HUES64 (cell line): ENCODE measurements at regions not wholly inside any gene's neighbourhood (a gene's known extent, or its start where the extent isn't known, plus 50 kb on each side); places are given as distances from the start of the nearest gene placed in this dataset.

Source experiments
- H3K27ac ChIP-seq: 2 replicates; pipeline ENCODE4 v1.7.0; 2013; ENCODE audit warnings: low read depth, low read length, inconsistent platforms
- H3K27me3 ChIP-seq: 2 replicates; pipeline ENCODE4 v1.6.1; 2013; ENCODE audit warnings: mild to moderate bottlenecking, low read length; ENCODE audit not compliant: insufficient read depth
- H3K36me3 ChIP-seq: 2 replicates; pipeline ENCODE4 v1.6.1; 2013; ENCODE audit warnings: mild to moderate bottlenecking, low read length; ENCODE audit not compliant: insufficient read depth
- H3K4me1 ChIP-seq: 2 replicates; pipeline ENCODE4 v1.6.1; 2013; ENCODE audit warnings: mild to moderate bottlenecking, low read length, moderate library complexity; ENCODE audit not compliant: insufficient read depth
- H3K4me3 ChIP-seq: 2 replicates; pipeline ENCODE4 v1.5.1; 2013; ENCODE audit warnings: mild to moderate bottlenecking, low read length, moderate library complexity
- H3K9ac ChIP-seq: 2 replicates; pipeline ENCODE4 v1.6.1; 2013; ENCODE audit warnings: mild to moderate bottlenecking, low read depth, low read length
- H3K9me3 ChIP-seq: 2 replicates; pipeline ENCODE4 v1.6.1; 2013; ENCODE audit warnings: low read depth, low read length; ENCODE audit not compliant: insufficient read depth
- WGBS: fragments of 150-250, 120-280 bp; methylation state at CpG from one replicate; pipeline ENCODE4 v1.1.7; 2013; ENCODE audit warnings: missing lambda C conversion rate; 5-methylcytosine and 5-hydroxymethylcytosine counted together

GRCh38 chr10:108904163-108904838 is 1019.0 kb downstream of the XPNPEP1 start:
- Histone ChIP-seq H3K4me3 (no peak overlapping the region), H3K36me3 (no peaks in the 10 kb centered on the region), H3K4me1 (no peaks in the 10 kb centered on the region), H3K9ac (no peak overlapping the region), H3K27ac (no peak overlapping the region), H3K9me3 (peaks cover 50% of the 10 kb centered on the region), H3K27me3 (no peaks in the 10 kb centered on the region)
- 76% methylated on average over 5 of the region's 5 CpGs for WGBS

- Histone ChIP-seq H3K27ac (no peak overlapping the region), H3K4me1 (no peaks in the 10 kb centered on the region), H3K36me3 (no peaks in the 10 kb centered on the region), H3K4me3 (no peak overlapping the region), H3K27me3 (no peaks in the 10 kb centered on the region), H3K9me3 (peaks cover 54% of the 10 kb centered on the region), H3K9ac (no peak overlapping the region)
- WGBS, result 54% methylated on average over 5 of the region's 6 CpGs
Observed at GRCh38 chr10:108902619-108903285, 1020.6 kb downstream of the XPNPEP1 start.

DNA sequence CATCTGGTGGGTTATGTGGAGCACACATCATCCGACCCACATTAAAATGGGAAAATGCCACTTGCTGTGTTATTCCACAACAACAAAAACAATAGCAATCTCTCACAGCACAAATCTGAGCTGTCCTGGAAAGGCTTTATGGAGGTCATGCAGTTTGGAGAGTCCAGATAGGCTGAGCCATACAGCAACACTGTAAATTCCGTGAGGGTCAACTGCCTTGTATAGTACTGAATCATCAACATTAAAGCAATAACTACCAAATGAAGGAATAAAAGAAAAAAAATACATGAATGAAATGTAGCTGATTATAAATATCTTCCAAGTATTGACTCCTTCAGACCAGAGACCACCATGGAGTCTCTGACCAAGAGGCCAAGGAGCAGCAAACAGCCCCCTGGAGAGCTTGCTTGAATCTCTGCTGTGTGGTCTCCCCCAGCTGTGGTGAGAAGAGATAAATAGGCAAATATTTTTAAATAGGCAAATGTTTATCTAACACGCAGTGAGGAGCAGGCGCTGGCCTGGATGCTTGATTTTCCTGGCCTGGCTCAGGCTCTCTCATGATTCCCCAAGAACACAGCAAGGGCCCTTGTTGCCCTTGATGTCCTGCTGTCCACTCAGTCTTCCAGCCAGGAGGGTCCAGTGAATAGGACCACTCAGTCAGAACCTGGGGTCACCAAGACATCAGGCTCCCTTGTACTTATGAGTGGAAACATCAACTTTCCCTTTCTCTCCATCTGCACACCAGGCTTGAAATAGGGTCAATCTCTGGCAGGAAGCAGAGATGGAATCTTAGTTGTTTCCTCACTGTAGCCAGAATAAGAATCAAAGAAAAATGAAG is 1021.3 kb downstream of the XPNPEP1 start:
- no peak overlapping the region for H3K4me3 ChIP-seq
- 90% methylated on average over 4 of the region's 4 CpGs for WGBS
- H3K27me3 ChIP-seq, result no peaks in the 10 kb centered on the region
- no peaks in the 10 kb centered on the region for H3K36me3 ChIP-seq
- no peaks in the 10 kb centered on the region for H3K4me1 ChIP-seq
- no peak overlapping the region for H3K27ac ChIP-seq
- no peak overlapping the region for H3K9ac ChIP-seq
- H3K9me3 ChIP-seq, result peaks cover 47% of the 10 kb centered on the region

DNA sequence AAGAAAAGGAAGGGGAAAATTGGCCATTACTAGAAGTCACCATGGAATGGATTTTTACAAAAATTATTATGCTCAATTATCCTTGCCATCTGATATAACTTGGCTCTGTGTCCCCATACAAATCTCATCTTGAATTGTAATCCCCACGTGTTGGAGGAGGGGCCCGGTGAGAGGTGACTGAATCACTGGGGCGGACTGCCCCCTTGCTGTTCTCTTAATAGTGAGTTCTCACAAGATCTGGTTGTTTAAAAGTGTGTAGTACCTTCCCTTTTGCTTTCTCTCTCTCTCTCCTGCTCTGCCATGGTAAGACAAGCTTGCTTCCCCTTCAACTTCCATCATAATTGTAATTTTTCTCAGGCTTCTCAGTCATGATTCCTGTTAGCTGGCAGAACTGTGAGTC is 1023.6 kb downstream of the XPNPEP1 start:
- Histone ChIP-seq H3K9ac (no peak overlapping the region), H3K4me3 (no peak overlapping the region), H3K27me3 (no peaks in the 10 kb centered on the region), H3K36me3 (no peaks in the 10 kb centered on the region), H3K4me1 (no peaks in the 10 kb centered on the region), H3K27ac (no peak overlapping the region), H3K9me3 (peaks cover 58% of the 10 kb centered on the region)
- 62% methylated on average over 3 of the region's 3 CpGs for WGBS

GRCh38 chr10:108894402-108895301 is 1028.7 kb downstream of the XPNPEP1 start:
- Histone ChIP-seq H3K4me1 (no peaks in the 10 kb centered on the region), H3K36me3 (no peaks in the 10 kb centered on the region), H3K27ac (no peak overlapping the region), H3K4me3 (no peak overlapping the region), H3K9ac (no peak overlapping the region), H3K27me3 (no peaks in the 10 kb centered on the region), H3K9me3 (peaks cover 71% of the 10 kb centered on the region)
- WGBS, result 82% methylated on average over 8 of the region's 8 CpGs

- Histone ChIP-seq H3K27ac (no peak overlapping the region), H3K4me3 (no peak overlapping the region), H3K9me3 (peaks cover 67% of the 10 kb centered on the region), H3K27me3 (no peaks in the 10 kb centered on the region), H3K9ac (no peak overlapping the region), H3K4me1 (no peaks in the 10 kb centered on the region), H3K36me3 (no peaks in the 10 kb centered on the region)
- 67% methylated on average over 5 of the region's 5 CpGs for WGBS
Observed at GRCh38 chr10:108877095-108877561, 1046.2 kb downstream of the XPNPEP1 start.

DNA sequence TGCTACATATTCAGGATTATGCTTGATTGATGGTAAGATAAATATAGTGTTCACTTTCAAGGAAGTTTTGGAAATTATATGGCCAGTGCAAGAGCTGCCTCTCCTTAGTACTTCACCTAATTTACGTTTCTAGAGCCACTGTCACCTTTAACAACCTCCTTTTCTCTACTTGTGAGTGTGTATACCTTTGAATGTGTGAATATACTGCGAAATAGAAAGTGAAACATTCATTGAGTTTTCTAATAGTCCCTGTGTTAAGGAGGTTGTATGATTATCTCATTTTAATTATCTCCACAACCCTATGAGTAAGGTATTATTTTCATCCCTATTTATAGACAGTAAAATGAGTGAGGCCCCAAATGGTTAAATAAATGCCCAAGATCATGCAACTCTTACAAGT is 1050.5 kb downstream of the XPNPEP1 start:
- Histone ChIP-seq H3K4me3 (no peak overlapping the region), H3K27me3 (no peaks in the 10 kb centered on the region), H3K4me1 (no peaks in the 10 kb centered on the region), H3K36me3 (no peaks in the 10 kb centered on the region), H3K9me3 (peaks cover 71% of the 10 kb centered on the region), H3K9ac (no peak overlapping the region), H3K27ac (no peak overlapping the region)
- WGBS, result no CpG with 5 or more reads among the region's 2 CpGs

- Histone ChIP-seq H3K9ac (no peak overlapping the region), H3K27me3 (no peaks in the 10 kb centered on the region), H3K4me1 (no peaks in the 10 kb centered on the region), H3K27ac (no peak overlapping the region), H3K4me3 (no peak overlapping the region), H3K9me3 (peaks cover 66% of the 10 kb centered on the region), H3K36me3 (no peaks in the 10 kb centered on the region)
- no CpG with 5 or more reads among the region's 1 CpG for WGBS
Observed at GRCh38 chr10:108868881-108869280, 1054.4 kb downstream of the XPNPEP1 start.

DNA sequence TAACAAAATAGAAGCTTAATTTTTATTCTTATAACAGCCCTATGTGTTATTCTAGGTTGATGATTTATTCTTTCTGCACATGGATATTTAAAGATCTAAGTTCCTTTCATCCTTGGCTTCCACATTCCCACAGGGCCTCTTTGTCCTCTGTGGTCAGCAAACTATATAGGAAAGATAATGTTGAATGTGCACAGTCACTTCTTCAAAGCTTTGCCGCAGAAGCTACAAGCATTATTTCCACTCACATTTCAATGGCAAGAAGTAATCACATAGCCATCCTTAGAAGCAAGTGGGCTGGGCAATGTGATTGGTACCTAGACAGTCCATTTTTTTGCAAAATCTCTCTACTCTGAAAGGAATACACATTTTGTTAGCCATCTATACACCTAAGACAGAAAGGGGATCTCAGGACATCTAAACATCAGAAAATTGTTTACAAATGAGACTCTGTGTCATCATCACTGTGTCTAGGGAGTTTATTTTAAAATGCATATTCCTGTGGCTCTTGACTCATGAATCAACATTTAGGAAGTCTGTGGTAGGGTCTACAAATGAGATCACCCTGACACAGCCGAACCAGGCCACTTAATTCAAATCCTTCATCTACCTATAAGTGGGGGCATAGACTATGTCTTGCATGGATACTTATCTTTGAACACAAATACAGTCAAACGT is 1060.5 kb downstream of the XPNPEP1 start:
- WGBS, result 87% methylated on average over 2 of the region's 3 CpGs

DNA sequence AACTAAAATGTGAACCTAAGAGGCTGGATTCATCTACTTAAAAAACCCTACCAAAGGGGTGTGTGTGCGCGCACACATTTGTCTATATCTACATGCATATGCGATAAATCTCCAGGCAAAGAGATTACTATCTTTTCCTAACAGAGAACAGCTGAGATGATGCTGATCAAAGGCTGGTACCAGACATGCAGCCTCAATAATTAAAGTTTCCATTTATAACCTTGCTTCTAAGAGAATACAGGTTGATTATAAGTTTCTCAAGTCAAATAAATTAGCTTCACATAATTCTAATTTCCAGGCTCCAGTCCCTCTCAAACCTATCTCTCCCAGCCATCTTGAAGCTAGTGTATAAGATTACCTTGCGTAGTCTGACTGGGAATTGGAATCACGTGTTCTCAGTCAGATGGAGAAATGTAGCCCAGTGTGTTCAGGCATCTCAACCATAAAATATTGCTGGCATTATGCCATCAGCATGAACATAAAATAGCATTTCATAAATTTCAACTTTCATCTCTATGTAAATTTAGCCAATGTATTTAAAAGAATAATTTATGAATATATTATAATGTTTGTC is 1062.0 kb downstream of the XPNPEP1 start:
- WGBS, result 89% methylated on average over 5 of the region's 5 CpGs
- H3K27ac ChIP-seq, result no peak overlapping the region

More for the DNA sequence above, 1060.5 kb downstream of the XPNPEP1 start:
- no peaks in the 10 kb centered on the region for H3K27me3 ChIP-seq
- H3K9ac ChIP-seq, result no peak overlapping the region
- no peak overlapping the region for H3K4me3 ChIP-seq
- no peak overlapping the region for H3K27ac ChIP-seq
- H3K9me3 ChIP-seq, result peaks cover 45% of the 10 kb centered on the region
- no peaks in the 10 kb centered on the region for H3K36me3 ChIP-seq
- no peaks in the 10 kb centered on the region for H3K4me1 ChIP-seq

More for the DNA sequence above, 1062.0 kb downstream of the XPNPEP1 start:
- H3K4me1 ChIP-seq, result no peaks in the 10 kb centered on the region
- no peak overlapping the region for H3K9ac ChIP-seq
- H3K9me3 ChIP-seq, result peaks cover 37% of the 10 kb centered on the region
- no peak overlapping the region for H3K4me3 ChIP-seq
- no peaks in the 10 kb centered on the region for H3K36me3 ChIP-seq
- no peaks in the 10 kb centered on the region for H3K27me3 ChIP-seq
